HG03025 (cell line): ENCODE measurements at regions not wholly inside any gene's neighbourhood (a gene's known extent, or its start where the extent isn't known, plus 50 kb on each side); places are given as distances from the start of the nearest gene placed in this dataset.

ENCODE experiments used
- ATAC-seq: cut with Tn5 transposase; IDR thresholded peaks from one replicate; pipeline ENCODE4 v1.9.1; 2021; ENCODE audit warnings: mild to moderate bottlenecking, moderate library complexity; ENCODE audit not compliant: unreplicated experiment, low FRiP score

DNA sequence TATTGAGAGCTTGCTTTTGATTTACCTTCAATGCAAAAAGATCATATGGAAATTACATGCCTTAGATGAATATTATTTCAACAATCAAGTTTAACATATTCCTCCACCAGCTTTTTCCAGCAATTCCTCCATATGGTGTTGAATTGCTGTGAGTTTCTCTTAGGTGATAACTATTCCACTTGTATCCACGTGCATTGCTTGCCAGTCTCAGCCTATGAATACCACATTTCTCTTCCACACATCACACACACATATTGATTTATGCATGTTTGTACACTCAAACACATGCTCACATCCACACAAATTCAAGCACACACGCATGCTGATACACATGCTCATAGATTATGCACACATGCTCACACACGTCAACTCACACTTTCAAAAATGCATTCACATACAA is 770.0 kb upstream of the LINC00305 start:
- ATAC-seq, result no peak

DNA sequence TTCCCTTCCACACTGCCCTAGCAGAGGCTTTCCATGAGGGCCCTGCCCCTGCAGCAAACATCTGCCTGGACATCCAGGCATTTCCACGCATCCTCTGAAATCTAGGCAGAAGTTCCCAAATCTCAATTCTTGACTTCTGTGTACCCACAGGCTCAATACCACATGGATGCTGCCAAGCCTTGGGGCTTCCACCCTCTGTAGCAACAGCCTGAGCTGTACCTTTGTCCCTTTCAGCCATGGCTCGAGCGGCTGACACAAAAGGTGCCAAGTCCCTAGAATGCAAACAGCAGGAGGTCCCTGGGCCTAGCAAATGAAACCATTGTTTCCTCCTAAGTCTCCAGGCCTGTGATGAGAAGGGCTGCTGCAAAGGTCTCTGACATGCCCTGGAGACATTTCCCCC is 744.5 kb upstream of the LINC00305 start:
- ATAC-seq, result no peak

- ATAC-seq, result no peak
Observed at GRCh38 chr18:64888956-64889355, 740.1 kb upstream of the LINC00305 start.

GRCh38 chr18:64886995-64887394 is 738.1 kb upstream of the LINC00305 start:
- no peak for ATAC-seq

DNA sequence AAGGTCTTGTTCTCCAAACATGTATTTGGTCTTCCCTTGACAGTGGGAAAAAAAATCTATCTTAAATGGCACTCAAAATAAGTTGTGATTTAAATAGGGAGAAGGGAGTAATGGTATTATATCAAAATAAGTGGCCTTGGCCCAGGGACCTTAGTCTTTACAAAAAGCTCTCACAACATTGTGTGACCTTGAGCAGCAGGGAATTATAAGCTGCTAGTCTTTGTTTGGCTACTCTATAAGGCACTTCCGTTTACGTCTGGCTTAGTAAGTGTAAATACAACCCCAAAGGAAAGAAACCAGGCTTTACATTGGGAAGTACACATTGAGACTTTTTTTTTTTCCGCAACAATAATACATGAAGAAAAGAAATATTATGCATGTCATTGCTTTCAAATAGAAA is 734.0 kb upstream of the LINC00305 start:
- no peak for ATAC-seq

GRCh38 chr18:64876833-64877232 is 727.9 kb upstream of the LINC00305 start:
- ATAC-seq, result no peak

DNA sequence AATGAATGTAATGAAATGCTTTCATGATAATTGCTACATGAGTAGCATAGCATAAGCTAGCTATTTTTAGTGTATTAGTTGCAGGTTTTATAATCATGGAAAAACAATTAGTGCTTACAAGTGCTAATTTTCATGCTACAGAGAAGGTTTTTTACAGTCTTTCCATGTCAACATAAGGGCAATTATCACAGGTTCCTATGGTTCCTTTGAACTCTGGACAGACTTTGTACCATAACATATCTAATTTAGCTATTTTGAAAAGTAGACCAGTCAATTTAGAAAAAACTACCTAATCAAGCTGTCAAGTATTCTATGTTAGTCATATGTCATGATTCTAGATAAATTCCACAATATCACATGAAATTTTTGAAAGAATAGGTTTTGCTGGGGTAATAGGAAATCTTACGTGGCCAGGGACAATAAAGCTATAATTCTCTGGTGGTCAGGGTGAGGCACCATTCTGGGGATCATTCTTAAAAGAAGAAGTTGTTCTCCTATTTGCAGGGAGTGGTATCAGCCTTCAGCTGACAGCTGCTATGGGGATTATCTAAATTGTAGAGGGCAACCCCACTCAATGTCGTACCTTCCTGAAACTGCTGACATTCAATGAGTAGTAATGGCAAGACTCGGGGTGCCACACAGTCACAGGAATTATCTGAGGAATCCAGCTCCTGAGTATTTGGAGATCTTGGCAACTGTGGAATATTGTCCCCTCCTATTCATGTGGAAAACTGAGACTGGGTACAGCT is 724.0 kb upstream of the LINC00305 start:
- ATAC-seq, result no peak

DNA sequence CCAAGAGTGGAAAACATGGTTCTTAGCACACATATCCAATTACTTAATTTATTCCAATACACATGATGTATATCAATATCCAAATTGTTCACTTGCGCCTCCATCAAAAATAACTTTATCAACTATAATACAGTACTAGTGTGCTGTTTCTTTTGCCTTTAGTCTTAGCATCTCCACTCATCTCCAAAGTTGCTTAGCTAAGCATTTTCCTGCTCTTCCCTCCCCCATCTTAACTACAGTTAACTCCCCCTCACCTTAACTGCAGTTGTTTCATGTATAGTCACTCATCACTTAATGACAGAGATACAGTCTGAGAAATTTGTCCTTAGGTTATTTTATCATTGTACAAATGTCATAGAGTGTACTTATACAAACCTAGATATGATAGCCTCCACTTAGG is 705.2 kb upstream of the LINC00305 start:
- no peak for ATAC-seq

- ATAC-seq, result no peak
Observed at GRCh38 chr18:64852281-64852680, 703.4 kb upstream of the LINC00305 start.

DNA sequence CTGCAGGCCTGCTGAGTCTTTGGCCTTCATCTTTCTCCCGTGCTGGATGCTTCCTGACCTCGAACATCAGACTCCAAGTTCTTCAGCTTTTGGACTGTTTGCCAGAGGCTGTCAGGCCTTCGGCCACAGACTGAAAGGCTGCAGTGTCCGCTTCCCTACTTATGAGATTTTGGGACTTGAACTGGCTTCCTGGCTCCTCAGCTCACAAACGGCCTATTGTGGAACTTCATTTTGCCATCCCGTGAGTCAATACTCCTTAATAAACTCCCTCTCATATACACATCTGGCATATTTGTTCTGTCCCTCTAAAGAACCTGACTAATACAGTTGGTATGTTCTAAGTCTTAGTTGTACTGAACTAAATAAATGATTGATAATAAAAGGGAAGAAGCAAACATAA is 702.8 kb upstream of the LINC00305 start:
- no peak for ATAC-seq

DNA sequence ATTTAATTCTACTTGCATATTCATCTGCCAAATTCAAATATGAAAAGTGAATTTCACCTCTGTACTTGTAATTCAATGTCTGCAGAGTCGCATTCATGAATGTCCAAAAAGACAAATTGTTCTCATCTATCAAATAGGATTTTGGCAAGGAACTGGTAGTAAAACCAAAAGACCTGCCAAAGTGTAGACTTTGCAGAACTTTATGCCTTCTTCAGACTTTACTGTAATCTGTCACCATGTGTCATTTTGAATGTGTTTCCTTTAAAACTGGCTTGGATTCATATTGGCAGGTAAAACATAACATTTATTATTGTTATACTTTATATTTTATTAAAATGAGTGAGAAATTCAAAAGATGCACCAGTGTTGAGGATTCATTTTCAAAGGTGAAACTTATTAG is 701.9 kb upstream of the LINC00305 start:
- no peak for ATAC-seq

- no peak for ATAC-seq
Observed at GRCh38 chr18:64840911-64841701, 692.2 kb upstream of the LINC00305 start.

- no peak for ATAC-seq
Observed at GRCh38 chr18:64810354-64810753, 661.5 kb upstream of the LINC00305 start.

- ATAC-seq, result no peak
Observed at GRCh38 chr18:64809801-64810200, 660.9 kb upstream of the LINC00305 start.

GRCh38 chr18:64807560-64807959 is 658.7 kb upstream of the LINC00305 start:
- ATAC-seq, result no peak

GRCh38 chr18:64806691-64807090 is 657.8 kb upstream of the LINC00305 start:
- ATAC-seq, result no peak

- ATAC-seq, result no peak
Observed at GRCh38 chr18:64806232-64806631, 657.3 kb upstream of the LINC00305 start.

DNA sequence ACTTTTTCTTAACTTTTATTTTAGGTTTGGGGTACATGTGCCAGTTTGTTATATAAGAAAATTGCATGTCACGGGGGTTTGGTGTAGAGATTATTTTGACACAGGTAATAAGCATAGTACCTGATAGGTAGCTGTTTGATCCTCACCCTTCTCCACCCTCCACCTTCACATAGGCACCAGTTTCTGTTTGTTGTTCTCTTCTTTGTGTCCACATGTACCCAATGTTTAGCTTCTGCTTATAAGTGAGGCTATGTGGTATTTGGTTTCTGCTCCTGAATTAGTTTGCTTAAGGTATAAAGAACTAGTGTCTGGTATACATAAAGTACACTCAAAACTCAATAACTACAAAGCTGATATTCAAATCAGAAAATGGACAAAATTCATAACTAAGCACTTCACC is 654.6 kb upstream of the LINC00305 start:
- no peak for ATAC-seq

DNA sequence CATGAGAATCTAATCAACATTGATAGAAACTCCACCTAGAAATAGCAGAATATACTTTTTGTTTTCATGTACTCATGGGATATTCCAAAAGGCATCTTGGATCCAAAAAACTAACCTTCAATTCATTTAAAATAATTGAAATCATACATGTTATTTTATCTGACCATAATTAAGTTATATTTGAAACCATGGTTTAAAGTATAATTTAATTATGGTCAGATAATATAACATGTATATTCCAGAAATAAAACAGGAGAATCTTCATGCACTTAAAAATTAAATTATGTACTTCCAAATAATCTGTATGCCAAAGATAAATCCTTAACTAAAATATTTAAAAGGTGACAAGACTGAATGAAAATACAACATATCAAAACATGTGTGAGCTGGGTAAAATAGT is 651.3 kb upstream of the LINC00305 start:
- no peak for ATAC-seq

DNA sequence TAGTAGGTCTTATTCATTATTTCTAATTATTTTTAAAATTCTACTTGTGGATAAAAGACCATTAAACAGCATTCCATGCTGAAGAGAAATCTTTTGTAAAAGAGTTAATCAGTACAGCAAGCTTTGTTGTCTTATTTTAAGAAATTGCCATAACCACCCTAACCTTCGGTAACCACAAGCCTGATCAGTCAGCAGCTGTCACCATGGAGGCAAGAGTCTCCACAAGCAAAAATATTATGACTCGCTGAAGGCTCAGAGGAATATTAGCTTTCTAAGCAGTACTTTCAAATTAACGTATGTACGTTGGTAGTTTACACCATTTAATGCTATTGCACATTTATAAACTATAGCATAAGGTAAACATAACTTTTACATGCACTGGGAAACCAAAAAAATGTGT is 650.5 kb upstream of the LINC00305 start:
- ATAC-seq, result no peak

- no peak for ATAC-seq
Observed at GRCh38 chr18:64791236-64791635, 642.3 kb upstream of the LINC00305 start.

- no peak for ATAC-seq
Observed at GRCh38 chr18:64785686-64786085, 636.8 kb upstream of the LINC00305 start.
